ENCODE measurements at regions not wholly inside any gene's neighbourhood (a gene's known extent, or its start where the extent isn't known, plus 50 kb on each side); places are given as distances from the start of the nearest gene placed in this dataset.

DNA sequence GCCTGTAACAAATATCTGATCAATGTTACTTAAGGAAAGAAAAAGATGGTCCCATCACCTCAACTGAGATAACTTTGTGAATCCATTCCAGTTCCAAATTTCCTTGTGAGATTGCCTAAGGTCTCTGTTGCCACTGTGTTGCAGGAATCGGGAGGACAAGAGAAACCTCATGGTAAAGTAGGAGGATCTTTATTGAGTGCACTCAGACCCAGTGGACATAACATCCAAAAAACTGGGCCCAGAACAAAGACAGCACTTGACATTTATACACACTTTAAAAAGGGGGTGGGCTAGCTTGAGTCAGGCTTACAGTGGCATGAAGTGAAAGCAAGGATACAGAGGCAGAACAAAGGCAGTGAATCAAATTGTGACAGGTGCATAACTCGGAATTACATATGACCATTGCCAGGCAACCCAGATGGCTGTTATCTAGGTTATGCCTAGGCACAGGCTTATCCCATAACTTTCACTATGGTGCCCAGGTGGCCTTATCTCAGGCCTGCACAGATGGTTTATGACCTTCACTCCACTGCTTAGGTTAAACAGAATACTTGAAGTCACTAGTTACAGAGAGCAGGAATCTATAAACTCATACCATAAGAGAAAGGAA is 459.4 kb upstream of the PCDH20 start:
- DNase-seq, result no peak

GRCh38 chr13:61873717-61874116 is 458.1 kb upstream of the PCDH20 start:
- no peak for DNase-seq

- DNase-seq, result no peak
These were observed 441.5 kb upstream of the PCDH20 start for GRCh38 chr13:61857198-61857597.

DNA sequence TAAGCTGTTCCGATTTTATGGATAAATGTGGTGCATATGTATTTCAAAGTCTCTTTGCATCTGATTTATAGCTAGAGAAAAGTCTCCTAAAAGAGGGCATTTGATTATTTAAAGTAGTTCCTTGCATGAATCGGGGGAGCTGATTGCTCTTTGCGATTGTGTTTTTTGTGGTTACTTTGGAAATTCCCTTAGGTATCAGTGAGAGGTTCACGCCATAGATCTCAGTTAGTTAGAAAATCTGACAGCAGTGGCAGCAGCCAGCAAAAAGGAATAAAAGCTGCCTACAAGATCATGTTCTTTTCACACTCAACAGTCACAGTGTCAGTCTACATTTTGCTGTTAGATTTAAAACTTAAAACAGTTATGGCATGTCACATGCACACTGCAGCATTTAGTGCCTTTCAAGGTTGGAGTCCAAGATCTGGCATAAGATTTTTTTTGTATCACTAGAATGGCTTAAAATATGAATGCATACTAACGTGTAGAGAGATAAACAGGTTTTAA is 436.5 kb upstream of the PCDH20 start:
- no peak for DNase-seq

- no peak for DNase-seq
These were observed 435.1 kb upstream of the PCDH20 start for GRCh38 chr13:61850794-61851193.

DNA sequence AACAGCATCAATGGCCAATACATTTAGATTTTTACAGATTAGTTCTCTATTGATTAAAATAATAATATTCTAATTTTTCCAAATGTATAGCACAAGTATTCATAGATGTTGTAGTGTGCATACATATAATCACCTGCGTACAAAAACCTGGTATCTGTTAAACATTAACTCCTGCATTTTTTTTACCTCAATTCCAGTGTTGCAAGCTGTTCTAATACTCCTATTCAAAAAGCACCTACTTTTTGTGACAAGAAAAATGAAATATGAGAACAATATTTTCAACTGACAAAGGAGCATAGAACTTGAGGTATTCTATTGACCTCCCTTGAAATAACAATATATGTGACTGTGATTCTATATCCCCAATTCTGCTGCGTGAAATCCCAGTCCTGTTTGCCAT is 422.9 kb upstream of the PCDH20 start:
- DNase-seq, result no peak

DNA sequence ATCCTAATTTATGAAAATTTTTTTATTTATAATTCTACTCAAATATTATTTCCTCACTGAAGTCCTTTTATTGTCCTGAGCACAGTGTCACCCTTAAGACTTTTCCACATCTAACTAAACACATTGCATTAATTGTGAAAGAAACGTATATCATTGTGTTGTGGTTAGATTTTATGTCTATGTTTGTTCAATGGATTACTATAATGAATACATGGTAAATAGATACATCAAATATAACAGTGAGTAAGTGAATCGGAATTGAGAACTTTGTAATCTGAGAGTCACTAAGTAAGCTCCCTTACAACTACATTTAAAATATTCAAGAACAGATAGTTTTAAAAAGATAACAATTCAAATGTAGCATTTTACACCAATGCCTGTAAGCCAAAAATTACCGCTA is 417.6 kb upstream of the PCDH20 start:
- DNase-seq, result no peak

- DNase-seq, result no peak
These were observed 415.4 kb upstream of the PCDH20 start for GRCh38 chr13:61831026-61831425.

DNA sequence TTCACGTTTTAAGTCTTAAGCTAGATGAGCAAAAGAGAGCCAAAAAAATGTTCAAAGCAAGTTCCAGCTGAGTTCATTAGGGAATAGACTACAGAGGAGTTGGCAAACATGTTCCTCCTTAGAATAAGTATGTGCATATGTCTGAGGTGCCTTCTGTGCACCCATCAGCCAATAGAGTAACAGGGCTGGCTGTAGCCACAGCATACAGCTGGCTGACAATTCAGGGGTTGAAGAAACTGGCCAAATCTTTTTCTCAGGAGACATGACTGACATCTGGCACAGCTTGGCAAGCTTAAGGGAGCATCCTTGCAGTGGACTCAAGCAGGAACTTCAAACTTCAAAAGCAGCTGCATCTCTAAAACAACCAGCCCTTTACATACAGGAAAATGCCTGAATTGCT is 414.8 kb upstream of the PCDH20 start:
- no peak for DNase-seq

DNA sequence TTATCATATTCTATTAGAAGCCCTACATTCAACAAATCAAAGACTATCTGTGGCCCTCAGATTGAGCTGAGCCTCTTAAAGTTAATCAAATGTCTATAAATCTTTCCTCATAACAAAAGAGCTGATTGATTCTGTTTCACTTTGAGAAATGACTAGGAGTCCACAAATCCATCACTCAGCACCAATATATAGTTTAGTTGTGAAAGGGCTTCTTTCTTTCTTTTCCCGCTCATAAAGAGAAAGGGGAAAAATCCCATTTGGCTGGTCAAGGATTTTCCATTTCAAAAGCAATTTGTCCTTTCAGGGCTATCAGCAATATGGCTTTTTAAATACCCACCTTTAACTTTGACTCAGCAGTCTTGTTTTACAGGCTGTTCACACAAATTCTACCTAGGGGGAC is 408.5 kb upstream of the PCDH20 start:
- no peak for DNase-seq

- DNase-seq, result no peak
These were observed 396.6 kb upstream of the PCDH20 start for GRCh38 chr13:61812286-61812685.

GRCh38 chr13:61810065-61810464 is 394.4 kb upstream of the PCDH20 start:
- DNase-seq, result no peak

- no peak for DNase-seq
These were observed 381.7 kb upstream of the PCDH20 start for GRCh38 chr13:61797397-61797796.

- DNase-seq, result no peak
These were observed 379.9 kb upstream of the PCDH20 start for GRCh38 chr13:61795580-61795979.

GRCh38 chr13:61779456-61779855 is 363.8 kb upstream of the PCDH20 start:
- no peak for DNase-seq

GRCh38 chr13:61778531-61778930 is 362.9 kb upstream of the PCDH20 start:
- no peak for DNase-seq

DNA sequence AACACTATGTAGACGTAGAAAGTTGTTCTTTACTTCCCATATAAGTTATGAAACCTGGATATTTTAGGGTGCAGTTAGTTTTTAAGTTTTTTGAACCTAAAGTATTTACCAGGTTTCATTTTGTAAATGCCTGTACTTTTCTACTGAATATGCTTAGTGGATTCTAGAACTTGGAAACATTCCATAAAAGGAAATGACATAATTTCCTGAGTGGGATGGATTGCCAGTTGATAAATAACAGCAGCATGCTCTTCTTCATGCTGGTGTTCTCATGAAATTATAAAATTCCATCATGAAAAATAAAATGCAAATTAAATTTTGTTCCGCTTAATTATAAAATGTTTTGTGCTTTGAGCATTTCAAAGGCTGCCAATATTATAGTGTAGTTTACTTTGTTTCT is 362.2 kb upstream of the PCDH20 start:
- no peak for DNase-seq

- peak in 3 of 56 donors; percentile 7 to 22 (median 17) for DNase-seq
These were observed 361.6 kb upstream of the PCDH20 start for GRCh38 chr13:61777271-61777670.

DNA sequence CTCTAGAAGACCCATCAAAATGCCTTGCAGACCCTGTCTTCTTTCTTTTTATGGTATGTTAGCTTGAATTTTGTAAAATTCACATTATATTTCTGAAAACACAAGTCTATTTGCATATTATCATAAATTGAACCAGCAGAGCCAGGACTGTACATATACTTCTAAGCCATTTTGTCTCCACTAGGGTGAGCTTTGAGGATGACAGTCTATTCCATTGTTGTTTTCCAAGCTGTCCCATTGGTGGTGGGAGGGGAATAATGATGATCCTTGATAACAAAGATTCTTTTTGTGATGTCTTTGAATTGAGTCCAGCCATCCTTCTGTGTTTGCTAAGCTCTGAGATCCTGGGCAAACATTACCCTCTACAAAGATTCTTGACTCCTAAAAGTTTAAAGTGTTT is 359.3 kb upstream of the PCDH20 start:
- DNase-seq, result peak in 9 of 56 donors; percentile 8 to 47 (median 16)

- DNase-seq, result no peak
These were observed 355.0 kb upstream of the PCDH20 start for GRCh38 chr13:61770681-61771080.

- no peak for DNase-seq
These were observed 352.5 kb upstream of the PCDH20 start for GRCh38 chr13:61768175-61768574.

DNA sequence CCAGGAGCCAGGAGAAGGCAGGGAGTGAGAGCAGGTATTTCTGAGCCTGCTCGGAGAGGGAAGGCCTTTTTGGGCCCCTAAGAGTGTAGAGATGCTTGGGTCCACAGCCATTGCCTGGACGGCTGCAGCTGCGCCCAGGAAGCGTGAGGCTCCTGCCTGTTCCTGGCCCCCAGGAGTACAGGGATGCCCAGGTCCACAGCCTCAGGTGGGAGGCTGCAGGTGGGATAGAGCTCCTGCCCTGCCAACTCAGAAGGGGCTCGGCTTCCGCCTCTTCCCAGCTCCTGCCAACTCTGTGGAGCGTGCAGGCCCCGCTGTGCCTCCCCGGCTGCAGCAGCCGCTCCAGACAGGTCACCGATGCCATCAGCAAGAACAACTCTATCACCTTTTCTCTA is 351.0 kb upstream of the PCDH20 start:
- DNase-seq, result no peak

- no peak for DNase-seq
These were observed 350.5 kb upstream of the PCDH20 start for GRCh38 chr13:61765940-61766666.

All from nucleus accumbens (tissue), 56 donors.